ENCODE measurements at regions not wholly inside any gene's neighbourhood (a gene's known extent, or its start where the extent isn't known, plus 50 kb on each side); places are given as distances from the start of the nearest gene placed in this dataset.

DNA sequence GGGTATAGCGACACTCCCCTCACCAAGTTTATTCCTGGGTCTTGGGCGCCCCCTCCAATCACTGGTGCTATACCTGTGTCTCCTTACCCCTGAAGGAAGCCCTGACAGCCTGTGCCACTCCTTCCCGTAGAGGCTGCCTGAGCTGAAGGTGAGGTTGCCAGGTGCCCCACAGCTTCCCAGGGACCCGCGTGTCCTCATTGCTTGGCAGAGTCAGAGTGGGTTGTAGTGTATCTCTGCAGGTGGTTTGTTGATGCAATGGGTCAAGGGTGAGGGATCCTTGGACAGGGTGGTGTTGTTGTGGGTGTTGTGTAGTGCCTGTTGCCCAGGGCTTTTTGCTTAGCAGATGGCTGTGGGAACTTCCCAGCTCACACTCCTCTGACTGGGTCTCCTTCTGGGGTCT lies 438.7 kb upstream of the FSIP2 start:
- no peak for ATAC-seq
- TF ChIP-seq HDAC2 (IDR thresholded peaks at IDR 0.05), result no peak
- CTCF ChIA-PET, result interaction anchor here (1.7 kb wide), 1 partner anchor 9 kb away, joined by 5 read pairs; no protein-coding TSS in a partner anchor
- WGBS (ENCODE audit: missing lambda C conversion rate), result 16% methylated on average over 5 of the region's 5 CpGs
- Histone ChIP-seq H3K4me2 (no peak overlapping the region), H3K4me1 (no peaks in the 10 kb centered on the region), H3K9me3 (no peaks in the 10 kb centered on the region), H3K4me3 (no peak overlapping the region), H3K27ac (no peak overlapping the region)
- no peak for FAIRE-seq
- POLR2A ChIA-PET, result no interaction called here
- no peak for DNase-seq (ENCODE audit: low read depth in 1 of 2, low spot score in 1 of 2)

DNA sequence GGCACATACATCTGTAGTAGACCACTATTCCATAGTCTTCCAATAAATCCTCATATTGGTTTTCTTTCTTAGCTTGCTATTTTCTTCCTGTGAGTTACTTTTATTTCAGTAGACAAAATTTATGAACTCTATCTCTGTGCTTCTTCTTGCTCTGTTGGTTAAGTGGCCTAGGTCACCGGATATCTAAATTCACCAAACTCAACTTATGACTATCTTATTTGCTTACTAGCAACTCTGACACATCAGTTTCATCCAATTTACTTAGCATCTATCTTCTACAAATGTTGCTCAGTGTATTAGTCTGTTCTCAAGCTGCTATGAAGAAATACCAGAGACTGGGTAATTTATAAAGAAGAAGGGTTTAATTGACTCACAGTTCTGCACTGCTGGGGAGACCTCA lies 432.5 kb upstream of the FSIP2 start:
- DNase-seq (ENCODE audit: low read depth in 1 of 2, low spot score in 1 of 2) (no peak), FAIRE-seq (no peak), ATAC-seq (no peak)
- 16% methylated on average over 1 of the region's 1 CpG for WGBS (ENCODE audit: missing lambda C conversion rate)
- no peak overlapping the region for H3K27ac ChIP-seq
- no peak for TF ChIP-seq POLR2AphosphoS2 (conservative IDR thresholded peaks at IDR 0.05; ENCODE audit: low read length)
- no peak for TF ChIP-seq ZNF302 (CRISPR knock-in tag; IDR thresholded peaks at IDR 0.05)
- no peak for TF ChIP-seq CHD4 (IDR thresholded peaks at IDR 0.05; ENCODE audit: borderline replicate concordance)
- TF ChIP-seq ESRRA (IDR thresholded peaks at IDR 0.05; ENCODE audit: borderline replicate concordance, low read length), result no peak
- TF ChIP-seq RFX5 (IDR thresholded peaks at IDR 0.05), result no peak
- no peak for TF ChIP-seq BCL3 (IDR thresholded peaks at IDR 0.05)
- no peak for TF ChIP-seq CBX8 (IDR thresholded peaks at IDR 0.05)
- TF ChIP-seq HOXA7 (CRISPR knock-in tag; IDR thresholded peaks at IDR 0.05), result no peak
- no peak for TF ChIP-seq JUN (IDR thresholded peaks at IDR 0.05)
- no peak for TF ChIP-seq HEYL (CRISPR knock-in tag; IDR thresholded peaks at IDR 0.05)
- TF ChIP-seq TFCP2L1 (CRISPR knock-in tag; IDR thresholded peaks at IDR 0.05), result no peak
- no peak for TF ChIP-seq PHF8 (IDR thresholded peaks at IDR 0.05; ENCODE audit: borderline replicate concordance, low read depth)
- TF ChIP-seq HDAC2 (IDR thresholded peaks at IDR 0.05), result no peak
- TF ChIP-seq, protein P1, sequence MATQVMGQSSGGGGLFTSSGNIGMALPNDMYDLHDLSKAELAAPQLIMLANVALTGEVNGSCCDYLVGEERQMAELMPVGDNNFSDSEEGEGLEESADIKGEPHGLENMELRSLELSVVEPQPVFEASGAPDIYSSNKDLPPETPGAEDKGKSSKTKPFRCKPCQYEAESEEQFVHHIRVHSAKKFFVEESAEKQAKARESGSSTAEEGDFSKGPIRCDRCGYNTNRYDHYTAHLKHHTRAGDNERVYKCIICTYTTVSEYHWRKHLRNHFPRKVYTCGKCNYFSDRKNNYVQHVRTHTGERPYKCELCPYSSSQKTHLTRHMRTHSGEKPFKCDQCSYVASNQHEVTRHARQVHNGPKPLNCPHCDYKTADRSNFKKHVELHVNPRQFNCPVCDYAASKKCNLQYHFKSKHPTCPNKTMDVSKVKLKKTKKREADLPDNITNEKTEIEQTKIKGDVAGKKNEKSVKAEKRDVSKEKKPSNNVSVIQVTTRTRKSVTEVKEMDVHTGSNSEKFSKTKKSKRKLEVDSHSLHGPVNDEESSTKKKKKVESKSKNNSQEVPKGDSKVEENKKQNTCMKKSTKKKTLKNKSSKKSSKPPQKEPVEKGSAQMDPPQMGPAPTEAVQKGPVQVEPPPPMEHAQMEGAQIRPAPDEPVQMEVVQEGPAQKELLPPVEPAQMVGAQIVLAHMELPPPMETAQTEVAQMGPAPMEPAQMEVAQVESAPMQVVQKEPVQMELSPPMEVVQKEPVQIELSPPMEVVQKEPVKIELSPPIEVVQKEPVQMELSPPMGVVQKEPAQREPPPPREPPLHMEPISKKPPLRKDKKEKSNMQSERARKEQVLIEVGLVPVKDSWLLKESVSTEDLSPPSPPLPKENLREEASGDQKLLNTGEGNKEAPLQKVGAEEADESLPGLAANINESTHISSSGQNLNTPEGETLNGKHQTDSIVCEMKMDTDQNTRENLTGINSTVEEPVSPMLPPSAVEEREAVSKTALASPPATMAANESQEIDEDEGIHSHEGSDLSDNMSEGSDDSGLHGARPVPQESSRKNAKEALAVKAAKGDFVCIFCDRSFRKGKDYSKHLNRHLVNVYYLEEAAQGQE (IDR thresholded peaks at IDR 0.05), result no peak
- no peak for TF ChIP-seq NPAS2 (CRISPR knock-in tag; IDR thresholded peaks at IDR 0.05; ENCODE audit: borderline replicate concordance)
- no peak for TF ChIP-seq HOXB13 (CRISPR knock-in tag; IDR thresholded peaks at IDR 0.05; ENCODE audit: low read depth)
- TF ChIP-seq CHD2 (IDR thresholded peaks at IDR 0.05; ENCODE audit: low read length, partially characterized antibody), result no peak
- no peak for TF ChIP-seq BHLHE40 (IDR thresholded peaks at IDR 0.05; ENCODE audit: low read depth, low read length)
- TF ChIP-seq MAFK (IDR thresholded peaks at IDR 0.05; ENCODE audit: partially characterized antibody), result no peak
- H3K4me1 ChIP-seq, result no peaks in the 10 kb centered on the region
- H3K9me3 ChIP-seq, result no peaks in the 10 kb centered on the region
- H3K4me3 ChIP-seq, result no peak overlapping the region
- H3K4me2 ChIP-seq, result no peak overlapping the region
- ChIA-PET POLR2A (no interaction called here), CTCF (no interaction called here)

DNA sequence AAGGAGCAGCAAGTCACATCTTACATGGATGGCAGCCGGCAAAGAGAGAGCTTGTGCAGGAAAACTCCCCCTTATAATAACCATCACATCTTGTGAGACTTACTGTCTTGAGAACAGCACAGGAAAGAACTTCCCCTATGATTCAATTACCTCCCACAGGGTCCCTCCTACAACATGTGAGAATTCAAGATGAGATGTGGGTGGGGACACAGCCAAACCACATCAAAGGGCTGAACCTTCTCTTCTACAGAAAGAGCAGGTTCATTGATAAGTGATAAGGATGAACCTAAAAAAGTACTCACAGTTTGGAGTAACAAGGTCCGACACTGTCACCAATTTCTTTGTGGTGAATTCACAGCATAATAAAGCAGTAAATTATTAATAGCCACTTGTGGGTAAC lies 422.2 kb upstream of the FSIP2 start:
- no peak for DNase-seq (ENCODE audit: low read depth in 1 of 2, low spot score in 1 of 2)
- H3K4me3 ChIP-seq, result no peak overlapping the region
- H3K9me3 ChIP-seq, result no peaks in the 10 kb centered on the region
- H3K4me2 ChIP-seq, result no peak overlapping the region
- ATAC-seq, result no peak
- no peak for FAIRE-seq
- no peak overlapping the region for H3K27ac ChIP-seq
- H3K4me1 ChIP-seq, result no peaks in the 10 kb centered on the region
- CTCF ChIA-PET, result no interaction called here
- TF ChIP-seq HOXB5 (CRISPR knock-in tag; IDR thresholded peaks at IDR 0.05), result no peak
- TF ChIP-seq FOSB (CRISPR knock-in tag; IDR thresholded peaks at IDR 0.05), result no peak
- no peak for TF ChIP-seq GATA3 (IDR thresholded peaks at IDR 0.05; ENCODE audit: borderline replicate concordance)
- POLR2A ChIA-PET, result no interaction called here
- 17% methylated on average over 2 of the region's 2 CpGs for WGBS (ENCODE audit: missing lambda C conversion rate)

Data from A549 (cell line).